Left ventricle myocardium superior (tissue), 1 donor: ENCODE measurements at regions not wholly inside any gene's neighbourhood (a gene's known extent, or its start where the extent isn't known, plus 50 kb on each side); places are given as distances from the start of the nearest gene placed in this dataset.
"Not testable (repeated sequence)": the region's sequence is repeated elsewhere in the genome, so short reads cannot be mapped to it uniquely, and the experiment has no call there.

Experiments
- ATAC-seq: fragments of 200-7000 bp; cut with Tn5 transposase; one replicate; pipeline ENCODE4 v1.9.1; 2020; ENCODE audit warnings: mild to moderate bottlenecking, moderate library complexity
- DNase-seq: peaks from one replicate; pipeline ENCODE4 v3.0.0-alpha.2; 2020
- intact Hi-C: fragments of 100-400 bp; cut with micrococcal nuclease; formaldehyde crosslinking; loops from one replicate; pipeline ENCODE4 v1.11.0; 2022
- donor health status: DM: no; HTN: yes; CAD: no; lungs with severe emphysema.

DNA sequence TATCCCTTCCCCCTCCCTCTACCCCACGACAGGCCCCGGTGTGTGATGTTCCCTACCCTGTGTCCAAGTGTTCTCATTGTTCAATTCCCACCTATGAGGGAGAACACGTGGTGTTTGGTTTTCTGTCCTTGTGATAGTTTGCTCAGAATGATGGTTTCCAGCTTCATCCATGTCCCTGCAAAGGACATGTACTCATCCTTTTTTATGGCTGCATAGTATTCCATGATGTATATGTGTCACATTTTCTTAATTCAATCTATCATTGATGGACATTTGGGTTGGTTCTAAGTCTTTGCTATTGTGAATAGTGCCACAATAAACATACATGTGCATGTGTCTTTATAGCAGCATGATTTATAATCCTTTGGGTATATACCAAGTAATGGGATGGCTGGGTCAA, 281.4 kb downstream of the PDCD6IP start:
- DNase-seq, intact Hi-C loops, ATAC-seq: not testable (repeated sequence)

GRCh38 chr3:34090379-34090778, 291.9 kb downstream of the PDCD6IP start:
- DNase-seq, intact Hi-C loops, ATAC-seq: not testable (repeated sequence)

DNA sequence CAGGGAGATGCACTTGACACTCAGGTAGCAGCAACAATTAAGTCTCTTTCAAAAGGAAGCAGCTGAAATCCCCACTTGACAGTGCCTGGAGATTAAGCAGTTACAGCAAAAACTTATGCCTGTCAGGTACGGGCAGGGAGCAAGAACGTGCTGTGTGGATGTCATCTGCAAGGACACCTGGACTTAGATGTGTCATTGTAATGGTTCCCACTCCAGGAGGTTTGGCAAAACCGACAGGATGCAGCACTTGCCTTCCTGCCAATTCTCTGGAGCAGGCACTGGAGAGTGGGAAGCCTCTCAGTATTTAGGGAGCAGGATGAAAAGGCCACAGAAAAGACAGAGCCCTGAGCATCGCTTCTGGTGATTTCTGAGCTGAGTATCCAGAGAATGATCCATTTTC, 292.4 kb downstream of the PDCD6IP start:
- DNase-seq (no peak), ATAC-seq (no peak)
- intact Hi-C loops: no loop called here

- ATAC-seq, DNase-seq, intact Hi-C loops: not testable (repeated sequence)
These were observed 295.9 kb downstream of the PDCD6IP start for GRCh38 chr3:34094280-34094679.

DNA sequence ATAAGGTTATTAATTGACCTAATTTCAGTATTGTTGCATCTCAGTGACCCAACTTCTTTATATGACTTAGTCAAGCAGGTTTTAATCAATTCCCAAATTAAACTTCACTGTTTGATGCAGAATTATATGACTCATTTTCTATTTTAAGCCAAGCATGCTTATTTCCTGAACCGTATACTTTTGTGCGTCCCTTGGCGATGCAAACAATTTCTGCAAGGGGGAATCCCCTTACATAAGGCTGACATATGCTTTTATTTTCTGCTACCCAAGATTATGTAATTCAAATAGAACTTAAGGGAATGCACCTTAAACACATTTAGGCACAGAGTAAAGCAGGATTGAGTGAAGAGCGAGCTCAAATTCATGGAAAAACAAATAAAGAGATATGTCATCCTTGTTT, 303.9 kb downstream of the PDCD6IP start:
- intact Hi-C loops: no loop called here
- no peak for ATAC-seq
- no peak for DNase-seq

GRCh38 chr3:34106379-34106778, 307.9 kb downstream of the PDCD6IP start:
- DNase-seq (no peak), ATAC-seq (no peak)
- intact Hi-C loops: no loop called here

GRCh38 chr3:34106879-34107278, 308.4 kb downstream of the PDCD6IP start:
- intact Hi-C loops: no loop called here
- no peak for DNase-seq
- ATAC-seq: no peak

GRCh38 chr3:34107669-34108068, 309.2 kb downstream of the PDCD6IP start:
- intact Hi-C loops: no loop called here
- ATAC-seq (no peak), DNase-seq (no peak)

DNA sequence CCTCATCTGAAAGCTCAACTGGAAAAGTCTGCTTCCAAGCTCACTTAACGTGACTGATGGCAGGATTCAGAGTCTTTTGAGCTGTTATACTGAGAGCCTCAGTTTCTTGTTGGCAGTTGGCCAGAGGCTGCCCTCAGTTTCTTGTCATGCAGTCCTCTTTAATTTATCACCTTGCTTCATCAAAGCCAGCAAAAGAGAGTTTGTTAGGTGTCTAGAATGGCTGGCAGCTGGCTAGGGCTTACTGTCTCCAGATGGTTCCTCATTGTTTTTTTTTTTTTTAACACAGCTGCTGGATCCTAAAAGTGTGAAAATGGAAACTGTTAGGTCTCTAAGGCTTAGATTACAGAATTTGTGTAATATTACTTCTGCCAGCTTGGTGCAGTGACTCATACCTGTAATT, 310.6 kb downstream of the PDCD6IP start:
- no peak for ATAC-seq
- intact Hi-C loops: no loop called here

GRCh38 chr3:34109846-34110245, 311.4 kb downstream of the PDCD6IP start:
- intact Hi-C loops: no loop called here
- ATAC-seq (no peak), DNase-seq (no peak)

More for the DNA sequence above, 310.6 kb downstream of the PDCD6IP start:
- no peak for DNase-seq

GRCh38 chr3:34111361-34111760, 312.9 kb downstream of the PDCD6IP start:
- intact Hi-C loops: no loop called here
- ATAC-seq (no peak), DNase-seq (no peak)

- DNase-seq, intact Hi-C loops, ATAC-seq: not testable (repeated sequence)
These were observed 313.8 kb downstream of the PDCD6IP start for GRCh38 chr3:34112261-34112660.

GRCh38 chr3:34131091-34131490, 332.7 kb downstream of the PDCD6IP start:
- DNase-seq (no peak), ATAC-seq (no peak)
- intact Hi-C loops: no loop called here

DNA sequence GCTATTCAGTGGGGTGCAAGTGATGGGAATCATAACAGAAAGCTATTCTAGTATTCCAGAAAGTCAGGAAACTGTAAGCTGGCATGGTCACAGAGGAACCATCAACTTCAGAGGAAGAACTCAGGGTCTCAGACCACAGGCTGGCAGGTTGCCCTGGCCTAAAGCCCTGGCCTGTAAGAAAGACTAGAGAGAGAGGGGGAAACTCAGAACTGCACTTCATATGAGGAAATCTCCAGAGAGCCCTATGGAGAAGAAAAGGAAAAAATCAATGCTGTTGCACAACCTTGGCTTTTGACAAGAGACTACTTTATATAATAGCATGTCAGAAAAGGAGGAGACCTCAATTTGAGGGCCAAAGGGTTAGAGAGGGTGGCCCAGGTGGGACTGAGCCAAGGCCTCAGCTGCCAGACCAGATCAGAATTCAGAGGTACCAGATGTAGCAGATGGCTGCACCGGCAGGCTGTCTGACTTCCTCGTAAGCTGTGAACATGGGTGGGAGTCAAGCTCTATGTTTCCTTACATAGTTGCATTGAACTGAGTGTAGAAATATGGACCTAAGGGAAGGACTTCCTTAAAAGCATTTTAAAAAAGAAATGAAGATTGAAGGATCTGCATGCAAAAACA, 333.8 kb downstream of the PDCD6IP start:
- DNase-seq (peak; percentile 59), ATAC-seq (peak; percentile 71)
- intact Hi-C loops: no loop called here

DNA sequence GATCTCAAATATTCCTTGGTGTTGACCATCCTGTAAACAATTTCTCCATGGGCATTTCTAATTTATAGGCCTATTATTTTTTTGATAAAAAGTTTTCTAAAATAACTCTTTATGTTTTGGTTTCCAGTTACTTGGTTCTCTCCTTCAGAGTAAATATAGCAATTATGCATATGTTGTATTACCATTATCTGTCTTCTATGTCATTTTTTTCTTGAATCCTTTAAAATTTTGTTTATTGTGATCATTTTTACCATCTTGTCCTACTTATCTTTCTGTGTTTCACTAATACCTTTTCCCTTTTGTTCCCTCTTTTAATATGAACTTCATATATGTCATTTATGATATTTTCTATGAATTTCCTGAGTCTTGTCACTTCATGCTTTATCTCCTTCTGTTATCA, 341.1 kb downstream of the PDCD6IP start:
- no peak for ATAC-seq
- intact Hi-C loops: no loop called here
- DNase-seq: no peak

DNA sequence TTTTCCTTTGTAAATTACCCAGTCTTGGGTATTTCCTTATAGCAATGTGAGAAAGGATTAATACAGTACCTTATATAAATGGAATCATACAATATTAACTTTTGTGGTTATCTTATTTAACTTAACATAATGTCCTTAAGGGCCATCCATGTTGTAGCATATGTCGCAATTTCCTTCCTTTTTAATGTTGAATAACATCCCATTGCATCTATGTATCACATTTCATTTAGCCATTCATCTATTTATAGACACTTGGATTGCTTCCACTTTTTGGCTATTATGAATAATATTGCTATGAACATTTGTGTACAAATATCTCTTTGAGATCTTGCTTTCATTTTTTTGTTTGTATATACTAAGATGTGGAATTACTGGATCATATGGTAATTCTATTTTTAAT, 342.2 kb downstream of the PDCD6IP start:
- DNase-seq (no peak), ATAC-seq (no peak)
- intact Hi-C loops: no loop called here

DNA sequence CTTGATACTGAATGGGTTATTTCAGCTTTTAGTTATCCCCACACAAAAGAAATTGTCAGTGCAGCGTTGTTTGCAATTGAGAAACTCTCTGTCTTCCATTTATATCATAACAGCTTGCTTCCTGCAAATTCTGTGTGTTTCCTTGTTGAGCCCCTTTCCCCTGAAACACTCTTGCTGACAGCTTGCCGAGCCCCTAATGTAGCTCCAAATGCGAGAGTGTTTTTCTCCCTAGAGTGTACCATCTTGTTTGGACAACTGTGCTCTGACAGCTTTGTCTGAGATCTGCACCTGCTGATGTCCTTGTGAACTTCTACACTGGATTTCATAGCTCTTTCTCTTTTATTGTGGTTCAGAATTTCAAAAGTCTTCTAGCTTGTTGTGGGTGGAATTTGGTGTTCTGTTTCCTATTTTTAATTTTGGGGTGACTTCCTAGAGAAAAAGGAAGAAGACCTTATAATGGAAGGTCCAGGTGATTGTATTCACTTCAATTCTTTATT, 343.5 kb downstream of the PDCD6IP start:
- ATAC-seq: no peak
- DNase-seq: no peak
- intact Hi-C loops: no loop called here

GRCh38 chr3:34145796-34146195, 347.4 kb downstream of the PDCD6IP start:
- DNase-seq: no peak
- ATAC-seq: no peak
- intact Hi-C loops: no loop called here

DNA sequence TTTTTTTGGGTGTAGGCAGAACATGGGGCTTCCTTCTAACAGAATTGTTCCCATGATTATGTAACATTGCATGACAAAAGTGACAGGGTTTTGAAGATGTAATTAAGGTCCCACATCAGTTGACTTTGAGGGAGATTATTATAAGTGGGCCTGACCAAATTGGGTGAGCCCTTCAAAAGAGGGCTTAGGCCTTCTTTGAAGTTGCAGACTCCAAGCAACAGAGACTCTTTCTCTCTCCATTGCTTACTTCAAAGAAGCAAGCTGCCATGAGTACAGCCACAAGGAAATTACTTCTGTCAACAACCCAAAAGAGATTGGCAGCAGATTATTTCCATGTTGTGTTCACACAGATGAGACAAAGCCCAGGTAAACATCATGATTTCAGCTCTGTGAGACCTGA, 348.2 kb downstream of the PDCD6IP start:
- ATAC-seq (no peak), DNase-seq (no peak)
- intact Hi-C loops: no loop called here

- no peak for ATAC-seq
- no peak for DNase-seq
- intact Hi-C loops: no loop called here
These were observed 352.6 kb downstream of the PDCD6IP start for GRCh38 chr3:34150992-34151391.

DNA sequence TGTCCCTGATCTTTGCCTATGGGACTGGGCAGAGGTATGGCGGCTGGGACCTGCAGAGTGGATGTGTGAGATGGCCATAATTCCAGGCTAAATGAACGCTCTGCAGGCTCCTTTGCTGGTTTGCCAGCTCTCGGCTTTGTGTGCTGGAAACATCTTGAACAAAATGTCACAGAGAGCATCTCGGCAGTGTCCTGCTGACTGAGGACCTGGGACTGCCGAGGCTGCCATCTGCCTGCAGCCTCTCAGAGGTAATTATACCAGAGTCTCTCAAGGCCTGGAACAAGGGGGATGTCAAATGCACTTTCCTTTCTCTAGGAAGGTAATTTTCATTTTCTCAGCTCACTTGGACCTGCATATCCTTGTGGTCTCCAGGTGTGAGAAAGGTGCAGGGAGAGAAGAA, 354.2 kb downstream of the PDCD6IP start:
- ATAC-seq (no peak), DNase-seq (no peak)
- intact Hi-C loops: no loop called here

GRCh38 chr3:34155108-34155507, 356.7 kb downstream of the PDCD6IP start:
- intact Hi-C loops: no loop called here
- DNase-seq: no peak
- no peak for ATAC-seq
